PC-9 (cell line): ENCODE measurements at regions not wholly inside any gene's neighbourhood (a gene's known extent, or its start where the extent isn't known, plus 50 kb on each side); places are given as distances from the start of the nearest gene placed in this dataset.
A peak's percentile ranks its signal among the peaks of the same experiment; 100 is the strongest.

ENCODE experiments used
- BruUV-seq: library from RNA; stranded (reverse); fragments of 400-500 nt; replicated peaks from 2 replicates; lab custom pipeline; 2021; lab: Mats Ljungman, UMichigan
- CTCF ChIA-PET: fragments of 300-600 bp; sonication (Branson Sonifier 250); formaldehyde crosslinking; loops from one replicate; lab custom pipeline; 2022; ENCODE audit warnings: antibody characterized with exemption; lab: Charles Lee
- POLR2A ChIA-PET: fragments of 300-600 bp; sonication (Branson Sonifier 250); formaldehyde crosslinking; loops from one replicate; lab custom pipeline; 2022; ENCODE audit warnings: antibody characterized with exemption; ENCODE audit not compliant: unreplicated experiment; lab: Charles Lee
- DNase-seq, 2 experiments: peaks; one replicate each; pipeline versions ENCODE4 v3.0.0 to v3.0.0-alpha.2; 2015 to 2022; ENCODE audit warnings: mixed read lengths in 1 of 2
- H2AFZ ChIP-seq: fragments of 200-600 bp; sonication (generic); 2 replicates; pipeline ENCODE4 v1.8.1; 2017; ENCODE audit warnings: antibody characterized with exemption
- H3F3A ChIP-seq: fragments of 200-600 bp; sonication (generic); 2 replicates; pipeline ENCODE4 v1.8.1; 2017; ENCODE audit warnings: antibody characterized with exemption, mild to moderate bottlenecking, low read depth; ENCODE audit not compliant: insufficient read depth
- H3K27ac ChIP-seq: fragments of 200-600 bp; sonication (generic); 2 replicates; pipeline ENCODE4 v1.6.1; 2016; ENCODE audit warnings: mixed run types
- H3K27me3 ChIP-seq: fragments of 200-600 bp; sonication (generic); 2 replicates; pipeline ENCODE4 v1.6.1; 2016; ENCODE audit warnings: low read depth, mixed run types; ENCODE audit not compliant: insufficient read depth
- H3K36me3 ChIP-seq: fragments of 200-600 bp; sonication (generic); 2 replicates; pipeline ENCODE4 v1.6.1; 2016; ENCODE audit warnings: low read depth, mixed run types
- H3K4me1 ChIP-seq: fragments of 200-600 bp; sonication (generic); replicated peaks from 2 replicates; pipeline ENCODE4 v1.6.1; 2016; ENCODE audit warnings: mixed run types; ENCODE audit not compliant: insufficient read depth
- H3K4me2 ChIP-seq: fragments of 200-600 bp; sonication (generic); 2 replicates; pipeline ENCODE4 v1.6.1; 2017; ENCODE audit warnings: mixed run types
- H3K4me3 ChIP-seq: fragments of 200-600 bp; sonication (generic); 2 replicates; pipeline ENCODE4 v1.6.1; 2016; ENCODE audit warnings: mixed run types
- H3K79me2 ChIP-seq: fragments of 200-600 bp; sonication (generic); 2 replicates; pipeline ENCODE4 v1.6.1; 2017; ENCODE audit warnings: low read depth, mixed run types
- H3K9me2 ChIP-seq: fragments of 200-600 bp; sonication (generic); 2 replicates; pipeline ENCODE4 v1.8.1; 2017; ENCODE audit warnings: mild to moderate bottlenecking; ENCODE audit not compliant: insufficient read depth
- H3K9me3 ChIP-seq: fragments of 200-600 bp; sonication (generic); 2 replicates; pipeline ENCODE4 v1.8.1; 2016; ENCODE audit warnings: low read depth; ENCODE audit not compliant: insufficient read depth
- H4K20me1 ChIP-seq: fragments of 200-600 bp; sonication (generic); 2 replicates; pipeline ENCODE4 v1.8.1; 2017; ENCODE audit not compliant: insufficient read depth
- EZH2 ChIP-seq: fragments of 200-600 bp; sonication (generic); IDR thresholded peaks from 2 replicates; pipeline ENCODE4 v1.8.0; 2017; ENCODE audit warnings: antibody characterized with exemption, low read depth
- intact Hi-C: fragments of 100-400 bp; cut with micrococcal nuclease; formaldehyde crosslinking; loops from one replicate; pipeline ENCODE4 v1.10.0; 2022; ENCODE audit not compliant: unreplicated experiment
- TF ChIP-seq, protein P1 (sequence below): fragments of 200-600 bp; sonication (generic); conservative IDR thresholded peaks from 2 replicates; pipeline ENCODE4 v1.6.1; 2017; ENCODE audit warnings: mixed run types, antibody characterized with exemption, mild to moderate bottlenecking, moderate library complexity

DNA sequence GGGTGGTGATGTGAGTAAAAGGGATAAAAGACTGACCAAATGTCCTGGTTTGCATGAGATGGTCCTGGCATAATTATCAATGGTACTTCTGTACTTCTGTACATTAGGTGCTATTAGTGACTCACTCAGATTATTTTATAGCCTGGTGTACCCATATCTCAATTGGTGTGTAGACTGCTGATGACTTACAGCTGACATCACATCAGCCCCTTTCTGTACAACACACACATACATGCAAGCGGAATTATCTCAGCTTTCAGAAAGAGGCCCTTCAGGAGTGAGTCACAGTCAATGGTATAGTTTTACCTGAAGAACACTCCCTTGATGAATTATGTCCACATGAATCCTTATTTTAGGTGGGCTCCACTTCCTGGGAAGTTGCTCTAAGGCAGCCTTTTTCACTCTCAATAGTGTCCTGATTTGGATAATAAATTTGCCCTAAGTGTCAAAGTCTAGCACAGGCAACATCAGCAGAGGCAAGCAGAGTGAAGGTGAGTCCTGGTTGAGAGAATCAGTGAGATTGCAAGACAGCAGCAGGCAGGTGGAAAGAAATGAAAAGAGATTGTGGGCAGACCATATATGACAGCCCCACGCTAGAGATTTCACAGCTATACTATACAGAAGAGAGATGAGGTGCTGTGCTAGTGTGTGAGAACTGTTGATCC is 137.0 kb downstream of the ZPLD1 start:
- Histone ChIP-seq H3F3A (no peaks in the 10 kb centered on the region), H3K36me3 (no peaks in the 10 kb centered on the region), H3K27ac (no peak overlapping the region), H3K4me1 (no peaks in the 10 kb centered on the region), H3K79me2 (no peaks in the 10 kb centered on the region), H4K20me1 (no peaks in the 10 kb centered on the region), H3K4me3 (no peak overlapping the region), H3K9me3 (no peaks in the 10 kb centered on the region), H2AFZ (peak overlapping the region; percentile 20; the same call in 1 of the 2 replicates), H3K9me2 (no peaks in the 10 kb centered on the region; the same call in 1 of the 2 replicates), H3K4me2 (no peak overlapping the region), H3K27me3 (no peaks in the 10 kb centered on the region)
- no peak for TF ChIP-seq EZH2
- TF ChIP-seq, protein P1, sequence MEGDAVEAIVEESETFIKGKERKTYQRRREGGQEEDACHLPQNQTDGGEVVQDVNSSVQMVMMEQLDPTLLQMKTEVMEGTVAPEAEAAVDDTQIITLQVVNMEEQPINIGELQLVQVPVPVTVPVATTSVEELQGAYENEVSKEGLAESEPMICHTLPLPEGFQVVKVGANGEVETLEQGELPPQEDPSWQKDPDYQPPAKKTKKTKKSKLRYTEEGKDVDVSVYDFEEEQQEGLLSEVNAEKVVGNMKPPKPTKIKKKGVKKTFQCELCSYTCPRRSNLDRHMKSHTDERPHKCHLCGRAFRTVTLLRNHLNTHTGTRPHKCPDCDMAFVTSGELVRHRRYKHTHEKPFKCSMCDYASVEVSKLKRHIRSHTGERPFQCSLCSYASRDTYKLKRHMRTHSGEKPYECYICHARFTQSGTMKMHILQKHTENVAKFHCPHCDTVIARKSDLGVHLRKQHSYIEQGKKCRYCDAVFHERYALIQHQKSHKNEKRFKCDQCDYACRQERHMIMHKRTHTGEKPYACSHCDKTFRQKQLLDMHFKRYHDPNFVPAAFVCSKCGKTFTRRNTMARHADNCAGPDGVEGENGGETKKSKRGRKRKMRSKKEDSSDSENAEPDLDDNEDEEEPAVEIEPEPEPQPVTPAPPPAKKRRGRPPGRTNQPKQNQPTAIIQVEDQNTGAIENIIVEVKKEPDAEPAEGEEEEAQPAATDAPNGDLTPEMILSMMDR = no peak
- no TSS peak for BruUV-seq
- ChIA-PET CTCF (no interaction called here), POLR2A (no interaction called here)
- intact Hi-C loops = no loop called here
- DNase-seq = no peak

DNA sequence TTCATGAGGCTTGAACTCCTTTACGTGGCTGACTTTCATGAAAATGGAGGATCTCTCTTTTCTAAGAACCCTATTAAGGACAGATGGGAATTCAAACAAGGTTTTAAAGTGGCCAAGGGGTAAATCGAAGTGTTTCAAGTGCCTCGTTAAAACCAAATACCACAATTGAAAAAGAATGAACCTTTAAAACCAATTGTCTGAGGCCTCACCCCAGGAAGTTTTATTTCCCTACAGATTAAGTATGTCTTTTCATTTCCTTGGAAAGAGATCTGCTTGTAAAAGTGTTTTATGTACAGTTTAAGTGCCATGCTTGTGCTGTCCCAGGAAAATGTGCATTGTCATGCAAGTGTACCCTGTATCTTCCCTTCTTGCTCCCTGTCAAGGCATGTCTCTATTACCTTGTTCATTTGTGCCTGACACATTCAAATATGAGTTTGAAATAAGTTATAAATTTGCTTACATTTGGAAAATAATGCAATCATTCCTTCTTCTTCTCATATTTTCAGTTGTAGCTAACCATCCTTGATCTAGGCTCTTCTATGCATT is 138.7 kb downstream of the ZPLD1 start:
- TF ChIP-seq EZH2 = no peak
- TF ChIP-seq, protein P1 = no peak
- H3K79me2 ChIP-seq = no peaks in the 10 kb centered on the region
- intact Hi-C loops = no loop called here
- ChIA-PET POLR2A (no interaction called here), CTCF (no interaction called here)
- no peak overlapping the region for H3K27ac ChIP-seq
- H3K9me2 ChIP-seq = no peaks in the 10 kb centered on the region; the same call in none of the 2 replicates
- no peaks in the 10 kb centered on the region for H3K9me3 ChIP-seq
- no peak overlapping the region for H3K4me3 ChIP-seq
- H3F3A ChIP-seq = no peaks in the 10 kb centered on the region
- no peaks in the 10 kb centered on the region for H3K4me1 ChIP-seq
- no peaks in the 10 kb centered on the region for H3K36me3 ChIP-seq
- no peak overlapping the region for H3K4me2 ChIP-seq
- H2AFZ ChIP-seq = no peak overlapping the region
- H4K20me1 ChIP-seq = no peaks in the 10 kb centered on the region
- no peaks in the 10 kb centered on the region for H3K27me3 ChIP-seq
- no peak for DNase-seq
- BruUV-seq = no TSS peak

DNA sequence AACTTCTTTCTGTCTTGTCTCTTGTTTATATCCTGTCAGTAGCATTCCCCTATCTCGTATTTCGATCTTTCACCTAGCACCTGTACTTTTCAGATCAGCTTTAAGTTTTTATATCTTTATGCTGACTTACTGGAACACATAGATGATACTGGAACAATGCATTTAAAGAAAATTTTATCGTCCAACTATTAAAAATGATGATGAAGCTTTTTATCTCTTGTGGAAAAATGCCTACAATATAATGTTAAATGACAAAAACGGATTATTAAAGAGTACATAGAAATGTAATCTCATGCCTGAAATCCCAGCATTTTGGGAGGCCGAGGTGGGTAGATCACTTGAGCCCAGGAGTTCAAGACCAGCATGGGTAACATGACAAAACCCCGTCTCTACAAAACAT is 139.5 kb downstream of the ZPLD1 start:
- no peak for TF ChIP-seq EZH2
- TF ChIP-seq, protein P1 = no peak
- ChIA-PET POLR2A (no interaction called here), CTCF (no interaction called here)
- Histone ChIP-seq H3K4me3 (no peak overlapping the region), H3K9me3 (no peaks in the 10 kb centered on the region), H3K9me2 (peaks cover under 1% of the 10 kb centered on the region), H3K27ac (no peak overlapping the region), H3K4me2 (no peak overlapping the region), H2AFZ (no peak overlapping the region; the same call in 1 of the 2 replicates), H3K4me1 (no peaks in the 10 kb centered on the region), H3K36me3 (no peaks in the 10 kb centered on the region), H4K20me1 (no peaks in the 10 kb centered on the region), H3F3A (no peaks in the 10 kb centered on the region), H3K79me2 (no peaks in the 10 kb centered on the region), H3K27me3 (no peaks in the 10 kb centered on the region)
- DNase-seq = no peak
- BruUV-seq = no TSS peak
- intact Hi-C loops = no loop called here
